Tibial artery (tissue), 4 donors: ENCODE measurements at regions not wholly inside any gene's neighbourhood (a gene's known extent, or its start where the extent isn't known, plus 50 kb on each side); places are given as distances from the start of the nearest gene placed in this dataset.

Experiments
- DNase-seq, 2 donors: peaks; one replicate each; pipeline ENCODE4 v3.0.0-alpha.2; 2019
- H3K27ac ChIP-seq, 2 donors: fragments of 200-600 bp; sonication (generic) in 1 of 2; 1 replicate in 1 of 2; 2 replicates in 1 of 2; pipeline ENCODE4 v1.5.1; 2018 to 2019; ENCODE audit warnings: mild to moderate bottlenecking in 1 of 2
- H3K27me3 ChIP-seq, 2 donors: fragments of 200-600 bp; sonication (generic) in 1 of 2; one replicate each; pipeline versions ENCODE4 v1.5.1 to v1.6.0; 2016 to 2019
- H3K36me3 ChIP-seq, 3 donors: fragments of 200-600 bp; sonication (generic) in 2 of 3; one replicate each; pipeline ENCODE4 v1.5.1; 2016 to 2019; ENCODE audit warnings: mild to moderate bottlenecking in 2 of 3
- H3K4me1 ChIP-seq, 4 donors: fragments of 200-600 bp; sonication (generic) in 2 of 4; 1 replicate in 3 of 4; 2 replicates in 1 of 4; pipeline ENCODE4 v1.5.1; 2016 to 2019
- H3K4me3 ChIP-seq, 2 donors: fragments of 200-600 bp; sonication (generic) in 1 of 2; 1 replicate in 1 of 2; 2 replicates in 1 of 2; pipeline ENCODE4 v1.5.1; 2018 to 2019; ENCODE audit warnings: mild to moderate bottlenecking in 2 of 2
- H3K9me3 ChIP-seq, 3 donors: fragments of 200-600 bp; sonication (generic) in 1 of 3; one replicate each; pipeline ENCODE4 v1.5.1; 2016 to 2019
- CTCF ChIP-seq, 2 experiments: fragments of 200-600 bp in 1 of 2; fragments of 450-650 bp in 1 of 2; IDR thresholded peaks; one replicate each; pipeline ENCODE4 v1.5.1; 2017 to 2019; ENCODE audit warnings: antibody characterized with exemption in 2 of 2, mild to moderate bottlenecking in 1 of 2, moderate library complexity in 1 of 2
- intact Hi-C: fragments of 100-400 bp; cut with DNase I; formaldehyde crosslinking; loops from one replicate; pipeline ENCODE4 v1.15.0; 2023; ENCODE audit warnings: low total_unique reads

GRCh38 chr13:90793261-90793820 lies 554.1 kb upstream of the MIR17HG start:
- Histone ChIP-seq H3K9me3 (no peaks in the 10 kb centered on the region), H3K27ac (no peak overlapping the region), H3K4me3 (no peak overlapping the region), H3K4me1 (no peaks in the 10 kb centered on the region), H3K36me3 (no peaks in the 10 kb centered on the region), H3K27me3 (no peaks in the 10 kb centered on the region)
- TF ChIP-seq CTCF (IDR thresholded peaks at IDR 0.05), result no peak
- DNase-seq, result no peak
- intact Hi-C loops, result no loop called here

- DNase-seq, result no peak
- H3K27ac ChIP-seq, result no peak overlapping the region
- no peak for TF ChIP-seq CTCF (IDR thresholded peaks at IDR 0.05)
- H3K4me3 ChIP-seq, result no peak overlapping the region
- no peaks in the 10 kb centered on the region for H3K9me3 ChIP-seq
- no peaks in the 10 kb centered on the region for H3K4me1 ChIP-seq
- intact Hi-C loops, result no loop called here
- H3K27me3 ChIP-seq, result no peaks in the 10 kb centered on the region
- no peaks in the 10 kb centered on the region for H3K36me3 ChIP-seq
Measured at GRCh38 chr13:90796474-90796873, 551.0 kb upstream of the MIR17HG start.

GRCh38 chr13:90797335-90797734 lies 550.2 kb upstream of the MIR17HG start:
- DNase-seq, result no peak
- intact Hi-C loops, result no loop called here
- no peak overlapping the region for H3K4me3 ChIP-seq
- no peaks in the 10 kb centered on the region for H3K36me3 ChIP-seq
- H3K4me1 ChIP-seq, result no peaks in the 10 kb centered on the region
- TF ChIP-seq CTCF (IDR thresholded peaks at IDR 0.05), result no peak
- H3K9me3 ChIP-seq, result no peaks in the 10 kb centered on the region
- H3K27me3 ChIP-seq, result no peaks in the 10 kb centered on the region
- no peak overlapping the region for H3K27ac ChIP-seq

GRCh38 chr13:90798381-90798780 lies 549.1 kb upstream of the MIR17HG start:
- Histone ChIP-seq H3K27me3 (no peaks in the 10 kb centered on the region), H3K4me1 (no peaks in the 10 kb centered on the region), H3K4me3 (no peak overlapping the region), H3K36me3 (no peaks in the 10 kb centered on the region), H3K9me3 (no peaks in the 10 kb centered on the region), H3K27ac (no peak overlapping the region)
- intact Hi-C loops, result no loop called here
- no peak for TF ChIP-seq CTCF (IDR thresholded peaks at IDR 0.05)
- DNase-seq, result no peak

GRCh38 chr13:90800082-90800746 lies 547.3 kb upstream of the MIR17HG start:
- intact Hi-C loops, result no loop called here
- no peaks in the 10 kb centered on the region for H3K27me3 ChIP-seq
- H3K4me1 ChIP-seq, result no peaks in the 10 kb centered on the region
- peak; percentile 74 to 76 for DNase-seq
- H3K36me3 ChIP-seq, result no peaks in the 10 kb centered on the region
- no peak overlapping the region for H3K27ac ChIP-seq
- no peaks in the 10 kb centered on the region for H3K9me3 ChIP-seq
- no peak for TF ChIP-seq CTCF (IDR thresholded peaks at IDR 0.05)
- H3K4me3 ChIP-seq, result no peak overlapping the region
